Activated CD4-positive, alpha-beta memory T cell treated with anti-CD3 and anti-CD28 coated beads, Interleukin-2, amount 10 ng/mL, durations not matched to agents 7 days and 5 days (primary cell): ENCODE measurements at regions not wholly inside any gene's neighbourhood (a gene's known extent, or its start where the extent isn't known, plus 50 kb on each side); places are given as distances from the start of the nearest gene placed in this dataset.

ENCODE experiments used
- CTCF ChIA-PET: fragments of 350-600 bp; sonication (Branson Sonifier 250); formaldehyde crosslinking; loops from one replicate; lab custom pipeline; 2021; ENCODE audit warnings: antibody characterized with exemption, inconsistent platforms; lab: Charles Lee
- POLR2A ChIA-PET: fragments of 350-600 bp; sonication (Branson Sonifier 250); formaldehyde crosslinking; loops from one replicate; lab custom pipeline; 2021; ENCODE audit warnings: antibody characterized with exemption; lab: Charles Lee
- DNase-seq: peaks from one replicate; pipeline ENCODE4 v3.0.0-alpha.2; 2020
- H3K27ac Mint-ChIP-seq: one replicate; pipeline ENCODE4 v1.8.0; 2021; ENCODE audit warnings: mild to moderate bottlenecking, mixed read lengths
- H3K27me3 Mint-ChIP-seq: one replicate; pipeline ENCODE4 v1.8.0; 2021; ENCODE audit warnings: mixed read lengths
- H3K36me3 Mint-ChIP-seq: one replicate; pipeline ENCODE4 v1.8.0; 2021; ENCODE audit warnings: low read depth, mixed read lengths
- H3K4me1 Mint-ChIP-seq: one replicate; pipeline ENCODE4 v1.8.0; 2021; ENCODE audit warnings: mixed read lengths
- H3K4me3 Mint-ChIP-seq: one replicate; pipeline ENCODE4 v1.8.0; 2021; ENCODE audit warnings: mild to moderate bottlenecking, mixed read lengths
- H3K9me3 Mint-ChIP-seq: one replicate; pipeline ENCODE4 v1.8.0; 2021; ENCODE audit warnings: mixed read lengths

GRCh38 chr1:14082331-14082730, 382.3 kb downstream of the PRDM2 start:
- no peak for DNase-seq
- Mint-ChIP-seq H3K27ac (no peak overlapping the region), H3K36me3 (no peaks in the 10 kb centered on the region), H3K4me1 (no peaks in the 10 kb centered on the region), H3K27me3 (no peaks in the 10 kb centered on the region), H3K9me3 (no peaks in the 10 kb centered on the region), H3K4me3 (no peak overlapping the region)
- ChIA-PET CTCF (no interaction called here), POLR2A (no interaction called here)

GRCh38 chr1:14083277-14083676, 383.3 kb downstream of the PRDM2 start:
- H3K36me3 Mint-ChIP-seq = no peaks in the 10 kb centered on the region
- no peak overlapping the region for H3K4me3 Mint-ChIP-seq
- DNase-seq = no peak
- ChIA-PET CTCF (no interaction called here), POLR2A (no interaction called here)
- H3K4me1 Mint-ChIP-seq = no peaks in the 10 kb centered on the region
- H3K9me3 Mint-ChIP-seq = no peaks in the 10 kb centered on the region
- H3K27ac Mint-ChIP-seq = no peak overlapping the region
- no peaks in the 10 kb centered on the region for H3K27me3 Mint-ChIP-seq

- CTCF ChIA-PET = no interaction called here
- no peaks in the 10 kb centered on the region for H3K27me3 Mint-ChIP-seq
- H3K36me3 Mint-ChIP-seq = no peaks in the 10 kb centered on the region
- POLR2A ChIA-PET = no interaction called here
- no peaks in the 10 kb centered on the region for H3K9me3 Mint-ChIP-seq
- H3K27ac Mint-ChIP-seq = no peak overlapping the region
- H3K4me3 Mint-ChIP-seq = no peak overlapping the region
- no peak for DNase-seq
- H3K4me1 Mint-ChIP-seq = no peaks in the 10 kb centered on the region
Observed at GRCh38 chr1:14083706-14084105, 383.7 kb downstream of the PRDM2 start.

- H3K4me3 Mint-ChIP-seq = no peak overlapping the region
- DNase-seq = no peak
- H3K4me1 Mint-ChIP-seq = no peaks in the 10 kb centered on the region
- H3K27me3 Mint-ChIP-seq = peaks cover 2% of the 10 kb centered on the region
- CTCF ChIA-PET = no interaction called here
- POLR2A ChIA-PET = no interaction called here
- H3K27ac Mint-ChIP-seq = no peak overlapping the region
- H3K36me3 Mint-ChIP-seq = no peaks in the 10 kb centered on the region
- H3K9me3 Mint-ChIP-seq = peaks cover 3% of the 10 kb centered on the region
Observed at GRCh38 chr1:14090062-14090461, 390.1 kb downstream of the PRDM2 start.

- Mint-ChIP-seq H3K36me3 (no peaks in the 10 kb centered on the region), H3K27me3 (peaks cover 2% of the 10 kb centered on the region), H3K9me3 (peaks cover 3% of the 10 kb centered on the region), H3K4me1 (no peaks in the 10 kb centered on the region), H3K4me3 (no peak overlapping the region), H3K27ac (no peak overlapping the region)
- DNase-seq = no peak
- CTCF ChIA-PET = no interaction called here
- POLR2A ChIA-PET = no interaction called here
Observed at GRCh38 chr1:14090531-14090930, 390.5 kb downstream of the PRDM2 start.

GRCh38 chr1:14094611-14095400, 394.8 kb downstream of the PRDM2 start:
- Mint-ChIP-seq H3K4me1 (no peaks in the 10 kb centered on the region), H3K4me3 (no peak overlapping the region), H3K36me3 (no peaks in the 10 kb centered on the region), H3K27ac (no peak overlapping the region), H3K9me3 (peaks cover 3% of the 10 kb centered on the region), H3K27me3 (peaks cover 2% of the 10 kb centered on the region)
- CTCF ChIA-PET = no interaction called here
- POLR2A ChIA-PET = no interaction called here
- no peak for DNase-seq

- DNase-seq = no peak
- Mint-ChIP-seq H3K4me1 (no peaks in the 10 kb centered on the region), H3K36me3 (no peaks in the 10 kb centered on the region), H3K4me3 (no peak overlapping the region), H3K27me3 (no peaks in the 10 kb centered on the region), H3K9me3 (no peaks in the 10 kb centered on the region), H3K27ac (no peak overlapping the region)
- ChIA-PET POLR2A (no interaction called here), CTCF (no interaction called here)
Observed at GRCh38 chr1:14098294-14098913, 398.4 kb downstream of the PRDM2 start.

- Mint-ChIP-seq H3K4me1 (no peaks in the 10 kb centered on the region), H3K27ac (no peak overlapping the region), H3K9me3 (no peaks in the 10 kb centered on the region), H3K36me3 (no peaks in the 10 kb centered on the region), H3K4me3 (no peak overlapping the region), H3K27me3 (no peaks in the 10 kb centered on the region)
- no peak for DNase-seq
- CTCF ChIA-PET = no interaction called here
- POLR2A ChIA-PET = no interaction called here
Observed at GRCh38 chr1:14100444-14100843, 400.5 kb downstream of the PRDM2 start.

GRCh38 chr1:14100919-14101318, 400.9 kb downstream of the PRDM2 start:
- Mint-ChIP-seq H3K36me3 (no peaks in the 10 kb centered on the region), H3K4me3 (no peak overlapping the region), H3K9me3 (no peaks in the 10 kb centered on the region), H3K4me1 (no peaks in the 10 kb centered on the region), H3K27me3 (no peaks in the 10 kb centered on the region), H3K27ac (no peak overlapping the region)
- DNase-seq = no peak
- POLR2A ChIA-PET = no interaction called here
- CTCF ChIA-PET = no interaction called here

- Mint-ChIP-seq H3K9me3 (no peaks in the 10 kb centered on the region), H3K4me1 (no peaks in the 10 kb centered on the region), H3K36me3 (no peaks in the 10 kb centered on the region), H3K4me3 (no peak overlapping the region), H3K27me3 (no peaks in the 10 kb centered on the region), H3K27ac (no peak overlapping the region)
- POLR2A ChIA-PET = no interaction called here
- CTCF ChIA-PET = no interaction called here
- no peak for DNase-seq
Observed at GRCh38 chr1:14102180-14102579, 402.2 kb downstream of the PRDM2 start.

- H3K36me3 Mint-ChIP-seq = no peaks in the 10 kb centered on the region
- ChIA-PET POLR2A (no interaction called here), CTCF (no interaction called here)
- no peaks in the 10 kb centered on the region for H3K4me1 Mint-ChIP-seq
- no peaks in the 10 kb centered on the region for H3K27me3 Mint-ChIP-seq
- no peak overlapping the region for H3K4me3 Mint-ChIP-seq
- no peaks in the 10 kb centered on the region for H3K9me3 Mint-ChIP-seq
- DNase-seq = no peak
- H3K27ac Mint-ChIP-seq = no peak overlapping the region
Observed at GRCh38 chr1:14103878-14104430, 404.0 kb downstream of the PRDM2 start.

GRCh38 chr1:14106126-14106525, 406.1 kb downstream of the PRDM2 start:
- no peak for DNase-seq
- H3K27ac Mint-ChIP-seq = no peak overlapping the region
- H3K27me3 Mint-ChIP-seq = no peaks in the 10 kb centered on the region
- CTCF ChIA-PET = no interaction called here
- no peak overlapping the region for H3K4me3 Mint-ChIP-seq
- no peaks in the 10 kb centered on the region for H3K9me3 Mint-ChIP-seq
- POLR2A ChIA-PET = no interaction called here
- H3K4me1 Mint-ChIP-seq = no peaks in the 10 kb centered on the region
- no peaks in the 10 kb centered on the region for H3K36me3 Mint-ChIP-seq

- ChIA-PET CTCF (no interaction called here), POLR2A (no interaction called here)
- Mint-ChIP-seq H3K27me3 (no peaks in the 10 kb centered on the region), H3K4me3 (no peak overlapping the region), H3K4me1 (no peaks in the 10 kb centered on the region), H3K9me3 (no peaks in the 10 kb centered on the region), H3K36me3 (no peaks in the 10 kb centered on the region), H3K27ac (no peak overlapping the region)
- no peak for DNase-seq
Observed at GRCh38 chr1:14106679-14107313, 406.8 kb downstream of the PRDM2 start.
